ENCODE measurements at regions not wholly inside any gene's neighbourhood (a gene's known extent, or its start where the extent isn't known, plus 50 kb on each side); places are given as distances from the start of the nearest gene placed in this dataset.

DNA sequence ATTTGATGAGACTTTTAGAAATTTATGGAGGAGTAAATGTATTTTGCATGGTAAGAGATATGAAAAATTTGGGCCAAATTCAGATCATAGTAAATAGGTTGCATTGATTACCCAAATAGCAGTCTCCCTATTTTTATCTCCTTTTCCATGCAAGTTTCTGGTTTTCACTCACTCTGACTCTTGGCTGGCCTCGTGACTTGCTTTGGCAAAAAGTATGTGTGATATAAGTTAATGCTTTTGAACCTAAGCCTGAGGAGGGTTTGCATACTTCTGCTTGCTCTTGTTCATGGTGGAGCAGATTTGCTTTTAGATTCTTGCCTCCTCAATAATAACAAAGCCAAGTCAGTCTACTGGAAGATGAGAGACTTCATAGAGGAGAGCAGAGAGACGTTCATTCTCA is 1045.9 kb upstream of the CDH8 start:
- TF ChIP-seq, protein P1, sequence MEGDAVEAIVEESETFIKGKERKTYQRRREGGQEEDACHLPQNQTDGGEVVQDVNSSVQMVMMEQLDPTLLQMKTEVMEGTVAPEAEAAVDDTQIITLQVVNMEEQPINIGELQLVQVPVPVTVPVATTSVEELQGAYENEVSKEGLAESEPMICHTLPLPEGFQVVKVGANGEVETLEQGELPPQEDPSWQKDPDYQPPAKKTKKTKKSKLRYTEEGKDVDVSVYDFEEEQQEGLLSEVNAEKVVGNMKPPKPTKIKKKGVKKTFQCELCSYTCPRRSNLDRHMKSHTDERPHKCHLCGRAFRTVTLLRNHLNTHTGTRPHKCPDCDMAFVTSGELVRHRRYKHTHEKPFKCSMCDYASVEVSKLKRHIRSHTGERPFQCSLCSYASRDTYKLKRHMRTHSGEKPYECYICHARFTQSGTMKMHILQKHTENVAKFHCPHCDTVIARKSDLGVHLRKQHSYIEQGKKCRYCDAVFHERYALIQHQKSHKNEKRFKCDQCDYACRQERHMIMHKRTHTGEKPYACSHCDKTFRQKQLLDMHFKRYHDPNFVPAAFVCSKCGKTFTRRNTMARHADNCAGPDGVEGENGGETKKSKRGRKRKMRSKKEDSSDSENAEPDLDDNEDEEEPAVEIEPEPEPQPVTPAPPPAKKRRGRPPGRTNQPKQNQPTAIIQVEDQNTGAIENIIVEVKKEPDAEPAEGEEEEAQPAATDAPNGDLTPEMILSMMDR (IDR thresholded peaks at IDR 0.05; ENCODE audit: low read length): no peak
- TF ChIP-seq EZH2phosphoT487 (IDR thresholded peaks at IDR 0.05; ENCODE audit: low read length): no peak
- TF ChIP-seq EZH2 (optimal IDR thresholded peaks at IDR 0.05; ENCODE audit: low read depth, low read length): no peak
